Medulla oblongata (tissue), 1 donor: ENCODE measurements at regions not wholly inside any gene's neighbourhood (a gene's known extent, or its start where the extent isn't known, plus 50 kb on each side); places are given as distances from the start of the nearest gene placed in this dataset.
A peak's percentile ranks its signal among the peaks of the same experiment; 100 is the strongest.

Source experiments
- DNase-seq: peaks from one replicate; pipeline ENCODE4 v3.0.0-alpha.2; 2015; ENCODE audit errors: extremely low spot score

- peak; percentile 54 for DNase-seq
Observed at GRCh38 chr1:181430015-181430885, 53.1 kb upstream of the CACNA1E start.
